Vagina (tissue), 2 donors: ENCODE measurements at regions not wholly inside any gene's neighbourhood (a gene's known extent, or its start where the extent isn't known, plus 50 kb on each side); places are given as distances from the start of the nearest gene placed in this dataset.

Experiments used
- CTCF ChIP-seq, 3 experiments: fragments of 450-650 bp in 2 of 3; fragments of 200-600 bp in 1 of 3; sonication (generic) in 1 of 3; IDR thresholded peaks; one replicate each; pipeline ENCODE4 v1.5.1; 2017 to 2019; ENCODE audit warnings: antibody characterized with exemption in 3 of 3, mild to moderate bottlenecking in 2 of 3, moderate library complexity in 2 of 3
- POLR2A ChIP-seq, 2 donors: fragments of 450-650 bp; IDR thresholded peaks; one replicate each; pipeline ENCODE4 v1.6.1; 2017; ENCODE audit warnings: antibody characterized with exemption in 2 of 2, mild to moderate bottlenecking in 2 of 2, moderate library complexity in 2 of 2

GRCh38 chr16:86398622-86399021 is 111.7 kb upstream of the FOXF1 start:
- no peak for TF ChIP-seq CTCF (IDR thresholded peaks at IDR 0.05)
- TF ChIP-seq POLR2A (IDR thresholded peaks at IDR 0.05), result no peak
